Lung (tissue), 11 donors: ENCODE measurements at regions not wholly inside any gene's neighbourhood (a gene's known extent, or its start where the extent isn't known, plus 50 kb on each side); places are given as distances from the start of the nearest gene placed in this dataset.

Source experiments
- ATAC-seq: fragments of 200-7000 bp; cut with Tn5 transposase; one replicate; pipeline ENCODE4 v1.9.1; 2020; ENCODE audit warnings: moderate number of reproducible peaks; ENCODE audit not compliant: insufficient read depth, low FRiP score
- DNase-seq, 3 donors: peaks; one replicate each; pipeline ENCODE4 v3.0.0-alpha.2; 2013 to 2017
- H3K27ac ChIP-seq, 2 donors: one replicate each; pipeline ENCODE4 v1.5.1; 2013; ENCODE audit warnings: mild to moderate bottlenecking in 2 of 2, moderate library complexity in 2 of 2, control low read depth in 1 of 2, inconsistent platforms in 1 of 2, low read depth in 1 of 2, low read length in 1 of 2
- H3K27me3 ChIP-seq, 3 donors: one replicate each; pipeline ENCODE4 v1.5.1; 2013; ENCODE audit warnings: low read length in 2 of 3; ENCODE audit not compliant: control insufficient read depth in 3 of 3, insufficient read depth in 3 of 3
- H3K36me3 ChIP-seq, 4 donors: one replicate each; pipeline ENCODE4 v1.5.1; 2013; ENCODE audit warnings: low read length in 4 of 4, mild to moderate bottlenecking in 1 of 4, moderate library complexity in 1 of 4; ENCODE audit not compliant: control insufficient read depth in 4 of 4, insufficient read depth in 4 of 4
- H3K4me1 ChIP-seq, 5 donors: one replicate each; pipeline ENCODE4 v1.5.1; 2013; ENCODE audit warnings: low read length in 5 of 5, mild to moderate bottlenecking in 2 of 5, moderate library complexity in 1 of 5; ENCODE audit not compliant: control insufficient read depth in 5 of 5, insufficient read depth in 5 of 5
- H3K4me3 ChIP-seq: one replicate; pipeline ENCODE4 v1.5.1; 2013; ENCODE audit warnings: mild to moderate bottlenecking, control low read depth, moderate library complexity
- H3K9ac ChIP-seq, 2 donors: one replicate each; pipeline ENCODE4 v1.5.1; 2013; ENCODE audit warnings: low read length in 2 of 2, control low read depth in 1 of 2; ENCODE audit not compliant: insufficient read depth in 1 of 2
- H3K9me3 ChIP-seq, 4 donors: one replicate each; pipeline ENCODE4 v1.5.1; 2013; ENCODE audit warnings: low read length in 3 of 4, mild to moderate bottlenecking in 1 of 4, moderate library complexity in 1 of 4; ENCODE audit not compliant: control insufficient read depth in 4 of 4, insufficient read depth in 3 of 4
- WGBS, 2 donors: extraction: QIAGEN DNeasy Blood & Tissue Kit; methylation state at CpG; one replicate each; pipeline ENCODE4 v1.1.7; 2013; 5-methylcytosine and 5-hydroxymethylcytosine counted together
- TF ChIP-seq, protein P1 (sequence below): IDR thresholded peaks from 2 replicates; pipeline ENCODE4 v1.5.1; 2012; ENCODE audit warnings: mild to moderate bottlenecking; ENCODE audit errors: control extremely low read depth, extremely low read depth
- donor health status: control.
- donor health status: control.
- donor health status: Bipolar disorder and iron deficiency.
- donor health status: healthy.
- donor health status: DM: yes; HTN: yes; CAD: no.

DNA sequence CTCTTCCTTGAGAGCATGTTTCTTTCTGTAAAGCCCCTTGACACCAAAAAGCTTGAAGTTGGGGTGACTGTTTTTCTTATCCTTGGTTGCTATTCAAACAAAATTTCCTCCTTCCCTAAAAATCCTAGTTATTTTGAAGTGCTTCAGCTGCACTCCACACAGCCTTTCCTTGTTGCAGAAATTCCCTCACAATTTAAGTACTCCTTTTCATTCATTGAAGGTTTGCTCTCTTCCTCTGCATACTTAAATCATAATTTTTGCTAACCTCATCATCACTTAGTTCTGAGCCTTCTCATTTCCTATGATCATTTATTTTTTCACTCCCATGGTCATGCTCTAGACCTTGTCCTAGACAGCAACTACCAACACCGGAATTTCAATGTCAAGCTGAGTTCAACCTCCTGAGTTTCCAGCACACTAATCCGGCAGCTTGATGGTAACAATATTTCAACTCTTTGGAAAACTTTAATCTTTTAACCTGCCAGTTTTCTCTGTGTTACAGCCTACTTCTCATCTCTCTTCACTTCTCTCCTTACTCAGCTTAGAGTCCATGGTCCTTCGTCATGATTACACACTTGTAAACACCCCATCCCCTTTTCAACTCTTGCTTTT, 78.7 kb upstream of the ACTBL2 start:
- Histone ChIP-seq H3K9me3 (no peaks in the 10 kb centered on the region), H3K27me3 (no peaks in the 10 kb centered on the region), H3K9ac (no peak overlapping the region), H3K4me1 (peaks cover 0 to 6% (median 0%) of the 10 kb centered on the region in 5 donors), H3K4me3 (no peak overlapping the region), H3K36me3 (no peaks in the 10 kb centered on the region), H3K27ac (no peak overlapping the region)
- ATAC-seq: no peak
- no peak for DNase-seq
- WGBS, 2 donors: 69 to 84% methylated on average over 3 of the region's 3 CpGs
- TF ChIP-seq, protein P1, sequence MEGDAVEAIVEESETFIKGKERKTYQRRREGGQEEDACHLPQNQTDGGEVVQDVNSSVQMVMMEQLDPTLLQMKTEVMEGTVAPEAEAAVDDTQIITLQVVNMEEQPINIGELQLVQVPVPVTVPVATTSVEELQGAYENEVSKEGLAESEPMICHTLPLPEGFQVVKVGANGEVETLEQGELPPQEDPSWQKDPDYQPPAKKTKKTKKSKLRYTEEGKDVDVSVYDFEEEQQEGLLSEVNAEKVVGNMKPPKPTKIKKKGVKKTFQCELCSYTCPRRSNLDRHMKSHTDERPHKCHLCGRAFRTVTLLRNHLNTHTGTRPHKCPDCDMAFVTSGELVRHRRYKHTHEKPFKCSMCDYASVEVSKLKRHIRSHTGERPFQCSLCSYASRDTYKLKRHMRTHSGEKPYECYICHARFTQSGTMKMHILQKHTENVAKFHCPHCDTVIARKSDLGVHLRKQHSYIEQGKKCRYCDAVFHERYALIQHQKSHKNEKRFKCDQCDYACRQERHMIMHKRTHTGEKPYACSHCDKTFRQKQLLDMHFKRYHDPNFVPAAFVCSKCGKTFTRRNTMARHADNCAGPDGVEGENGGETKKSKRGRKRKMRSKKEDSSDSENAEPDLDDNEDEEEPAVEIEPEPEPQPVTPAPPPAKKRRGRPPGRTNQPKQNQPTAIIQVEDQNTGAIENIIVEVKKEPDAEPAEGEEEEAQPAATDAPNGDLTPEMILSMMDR: no peak

DNA sequence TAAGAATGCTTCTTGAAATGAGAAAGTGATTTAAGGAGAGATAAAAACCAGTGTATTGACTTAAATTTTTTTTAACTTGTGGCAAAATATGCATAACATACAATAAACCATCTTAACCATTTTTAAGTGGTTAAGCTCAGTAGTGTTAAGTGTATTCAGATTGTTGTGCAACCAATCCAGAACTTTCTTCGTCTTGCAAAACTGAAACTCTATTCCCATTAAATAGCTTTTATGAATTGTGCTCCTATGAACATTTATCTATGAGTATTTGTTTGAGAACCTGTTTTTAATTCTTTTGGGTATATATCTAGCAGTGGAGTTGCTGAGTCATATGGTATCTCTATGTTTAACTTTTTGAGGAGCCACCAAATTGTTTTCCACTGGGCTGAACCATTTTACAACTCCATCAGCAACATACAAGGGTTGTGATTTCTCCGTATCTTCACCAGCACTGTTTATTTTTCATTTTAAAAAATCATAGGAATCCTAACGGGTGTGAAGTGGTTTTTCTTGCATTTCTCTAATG, 76.6 kb upstream of the ACTBL2 start:
- DNase-seq: no peak
- Histone ChIP-seq H3K9me3 (peaks cover 0 to 2% (median 0%) of the 10 kb centered on the region in 4 donors), H3K4me1 (no peaks in the 10 kb centered on the region), H3K9ac (no peak overlapping the region), H3K27me3 (no peaks in the 10 kb centered on the region), H3K27ac (no peak overlapping the region), H3K4me3 (no peak overlapping the region), H3K36me3 (no peaks in the 10 kb centered on the region)
- TF ChIP-seq, protein P1: no peak
- ATAC-seq: no peak
- 67 to 82% methylated on average over 3 of the region's 3 CpGs for WGBS, 2 donors

DNA sequence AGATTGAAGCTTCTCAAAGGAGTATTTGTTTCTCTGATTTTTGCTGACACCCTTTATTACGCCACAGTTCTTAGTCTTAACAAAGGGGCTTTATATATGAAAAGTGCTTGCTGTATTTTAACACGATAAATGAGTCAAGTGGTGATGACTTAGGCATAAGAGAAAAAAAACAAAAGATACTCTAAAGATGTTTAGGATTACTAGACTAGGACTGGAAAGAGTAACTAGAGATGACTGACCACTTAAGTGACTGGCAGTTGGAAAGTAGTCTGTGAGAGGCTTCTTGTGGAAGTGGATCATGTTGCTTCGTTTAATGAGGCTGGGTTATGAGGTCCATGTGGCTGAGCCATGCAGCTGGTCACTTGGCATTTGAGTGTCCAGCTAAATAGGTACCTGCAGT, 69.4 kb upstream of the ACTBL2 start:
- H3K27ac ChIP-seq: no peak overlapping the region
- no peaks in the 10 kb centered on the region for H3K27me3 ChIP-seq
- TF ChIP-seq, protein P1: no peak
- H3K4me1 ChIP-seq: no peaks in the 10 kb centered on the region
- no peak overlapping the region for H3K4me3 ChIP-seq
- no peaks in the 10 kb centered on the region for H3K36me3 ChIP-seq
- 90 to 93% methylated on average over 3 of the region's 3 CpGs for WGBS, 2 donors
- ATAC-seq (no peak), DNase-seq (no peak)
- no peak overlapping the region for H3K9ac ChIP-seq
- peaks cover 0 to 2% (median 0%) of the 10 kb centered on the region in 4 donors for H3K9me3 ChIP-seq

DNA sequence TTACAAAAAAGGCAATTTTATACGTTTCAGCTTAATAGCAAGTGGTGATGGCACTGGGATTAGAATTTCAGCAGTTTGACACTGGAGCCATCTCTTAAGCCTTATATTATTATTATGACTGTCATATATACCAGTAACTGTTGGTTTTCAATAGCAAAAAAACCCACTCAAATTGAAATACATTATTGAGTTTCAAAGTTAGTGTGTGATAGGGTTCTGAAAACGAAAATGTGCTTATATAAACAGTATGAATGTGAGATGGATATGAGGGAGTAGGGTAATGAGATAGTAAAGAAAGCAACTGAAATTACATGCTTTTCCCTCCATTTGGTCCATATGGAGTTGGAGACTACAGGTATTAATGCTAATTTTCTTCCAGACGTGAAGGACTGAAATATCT, 68.6 kb upstream of the ACTBL2 start:
- H3K4me1 ChIP-seq: no peaks in the 10 kb centered on the region
- H3K27ac ChIP-seq: no peak overlapping the region
- no peak for DNase-seq
- no peak overlapping the region for H3K9ac ChIP-seq
- no peak for ATAC-seq
- no peaks in the 10 kb centered on the region for H3K27me3 ChIP-seq
- 83 to 86% methylated on average over 3 of the region's 3 CpGs for WGBS, 2 donors
- H3K36me3 ChIP-seq: no peaks in the 10 kb centered on the region
- peaks cover 0 to 2% (median 0%) of the 10 kb centered on the region in 4 donors for H3K9me3 ChIP-seq
- TF ChIP-seq, protein P1: no peak
- H3K4me3 ChIP-seq: no peak overlapping the region
